Esophagus squamous epithelium (tissue), 5 donors: ENCODE measurements at regions not wholly inside any gene's neighbourhood (a gene's known extent, or its start where the extent isn't known, plus 50 kb on each side); places are given as distances from the start of the nearest gene placed in this dataset.

ENCODE experiments used
- DNase-seq: peaks from one replicate; lab custom pipeline; 2025; lab: John Stamatoyannopoulos, UW
- H3K27ac ChIP-seq, 4 donors: fragments of 200-600 bp; sonication (generic); one replicate each; pipeline ENCODE4 v1.5.1; 2016 to 2019; ENCODE audit warnings: mild to moderate bottlenecking in 1 of 4
- H3K27me3 ChIP-seq, 4 donors: fragments of 200-600 bp; sonication (generic); 1 replicate in 3 of 4; 2 replicates in 1 of 4; pipeline versions ENCODE4 v1.5.1 to v1.6.0; 2017 to 2021; ENCODE audit warnings: antibody characterized with exemption in 1 of 4
- H3K36me3 ChIP-seq, 3 donors: fragments of 200-600 bp; sonication (generic); one replicate each; pipeline ENCODE4 v1.5.1; 2016 to 2019
- H3K4me1 ChIP-seq, 3 donors: fragments of 200-600 bp; sonication (generic); one replicate each; pipeline ENCODE4 v1.5.1; 2017 to 2019
- H3K4me3 ChIP-seq, 4 donors: fragments of 200-600 bp; sonication (generic); 1 replicate in 3 of 4; 2 replicates in 1 of 4; pipeline ENCODE4 v1.5.1; 2016 to 2019; ENCODE audit warnings: mild to moderate bottlenecking in 2 of 4, moderate library complexity in 1 of 4
- H3K9me3 ChIP-seq, 3 donors: fragments of 200-600 bp; sonication (generic); one replicate each; pipeline ENCODE4 v1.5.1; 2016 to 2019
- CTCF ChIP-seq, 6 experiments: fragments of 450-650 bp in 4 of 6; fragments of 200-600 bp in 2 of 6; sonication (generic) in 2 of 6; IDR thresholded peaks; one replicate each; pipeline ENCODE4 v1.5.1; 2016 to 2019; ENCODE audit warnings: antibody characterized with exemption in 6 of 6, mild to moderate bottlenecking in 4 of 6, moderate library complexity in 4 of 6
- POLR2A ChIP-seq, 4 donors: fragments of 450-650 bp; IDR thresholded peaks; one replicate each; pipeline ENCODE4 v1.6.1; 2017; ENCODE audit warnings: antibody characterized with exemption in 4 of 4, mild to moderate bottlenecking in 4 of 4, moderate library complexity in 3 of 4
- WGBS, 2 donors: methylation state at CpG; one replicate each; pipeline ENCODE4 v1.1.5; 2018; 5-methylcytosine and 5-hydroxymethylcytosine counted together
- intact Hi-C: fragments of 100-400 bp; cut with DNase I; formaldehyde crosslinking; loops from one replicate; pipeline ENCODE4 v1.15.0; 2022
- donor health status: DM: yes; HTN: yes; CAD: no.

GRCh38 chr7:52959336-52959735, 76.1 kb upstream of the POM121L12 start:
- H3K36me3 ChIP-seq: no peaks in the 10 kb centered on the region
- H3K27ac ChIP-seq: no peak overlapping the region
- no peaks in the 10 kb centered on the region for H3K27me3 ChIP-seq
- H3K4me1 ChIP-seq: no peaks in the 10 kb centered on the region
- no peak overlapping the region for H3K4me3 ChIP-seq
- TF ChIP-seq CTCF (IDR thresholded peaks at IDR 0.05) (no peak), POLR2A (IDR thresholded peaks at IDR 0.05) (no peak)
- H3K9me3 ChIP-seq: no peaks in the 10 kb centered on the region
- 65 to 75% methylated on average over 1 of the region's 1 CpG for WGBS, 2 donors
- intact Hi-C loops: no loop called here
- no peak for DNase-seq

- DNase-seq: no peak
- no peak overlapping the region for H3K4me3 ChIP-seq
- intact Hi-C loops: no loop called here
- no peaks in the 10 kb centered on the region for H3K36me3 ChIP-seq
- H3K4me1 ChIP-seq: no peaks in the 10 kb centered on the region
- no peak overlapping the region for H3K27ac ChIP-seq
- TF ChIP-seq POLR2A (IDR thresholded peaks at IDR 0.05) (no peak), CTCF (IDR thresholded peaks at IDR 0.05) (no peak)
- 64 to 68% methylated on average over 4 of the region's 4 CpGs for WGBS, 2 donors
- no peaks in the 10 kb centered on the region for H3K27me3 ChIP-seq
- no peaks in the 10 kb centered on the region for H3K9me3 ChIP-seq
Observed at GRCh38 chr7:52958621-52959140, 76.8 kb upstream of the POM121L12 start.

GRCh38 chr7:52956379-52956915, 79.0 kb upstream of the POM121L12 start:
- H3K9me3 ChIP-seq: no peaks in the 10 kb centered on the region
- intact Hi-C loops: no loop called here
- no peaks in the 10 kb centered on the region for H3K4me1 ChIP-seq
- no peak for TF ChIP-seq POLR2A (IDR thresholded peaks at IDR 0.05)
- TF ChIP-seq CTCF (IDR thresholded peaks at IDR 0.05): no peak
- no peak for DNase-seq
- WGBS, 2 donors: 40 to 52% methylated on average over 10 of the region's 10 CpGs
- H3K4me3 ChIP-seq: no peak overlapping the region
- no peaks in the 10 kb centered on the region for H3K36me3 ChIP-seq
- H3K27ac ChIP-seq: no peak overlapping the region
- no peaks in the 10 kb centered on the region for H3K27me3 ChIP-seq

- no peaks in the 10 kb centered on the region for H3K4me1 ChIP-seq
- intact Hi-C loops: no loop called here
- H3K27ac ChIP-seq: no peak overlapping the region
- TF ChIP-seq CTCF (IDR thresholded peaks at IDR 0.05): no peak
- no peak for TF ChIP-seq POLR2A (IDR thresholded peaks at IDR 0.05)
- no peak for DNase-seq
- 53 to 74% methylated on average over 2 of the region's 2 CpGs for WGBS, 2 donors
- H3K27me3 ChIP-seq: no peaks in the 10 kb centered on the region
- H3K36me3 ChIP-seq: no peaks in the 10 kb centered on the region
- no peak overlapping the region for H3K4me3 ChIP-seq
- H3K9me3 ChIP-seq: no peaks in the 10 kb centered on the region
Observed at GRCh38 chr7:52955522-52955921, 79.9 kb upstream of the POM121L12 start.

GRCh38 chr7:52944921-52945320, 90.5 kb upstream of the POM121L12 start:
- intact Hi-C loops: no loop called here
- Histone ChIP-seq H3K9me3 (no peaks in the 10 kb centered on the region), H3K27ac (no peak overlapping the region), H3K36me3 (no peaks in the 10 kb centered on the region), H3K27me3 (no peaks in the 10 kb centered on the region), H3K4me1 (no peaks in the 10 kb centered on the region), H3K4me3 (no peak overlapping the region)
- WGBS, 2 donors: 48 to 55% methylated on average over 2 of the region's 2 CpGs
- TF ChIP-seq CTCF (IDR thresholded peaks at IDR 0.05) (no peak), POLR2A (IDR thresholded peaks at IDR 0.05) (no peak)
- DNase-seq: no peak
